CD4-positive, alpha-beta T cell (primary cell): ENCODE measurements at regions not wholly inside any gene's neighbourhood (a gene's known extent, or its start where the extent isn't known, plus 50 kb on each side); places are given as distances from the start of the nearest gene placed in this dataset.

Experiments used
- ATAC-seq: fragments of 200-7000 bp; cut with Tn5 transposase; one replicate; pipeline ENCODE4 v1.10.0; 2022; ENCODE audit warnings: mild to moderate bottlenecking; ENCODE audit not compliant: poor library complexity
- CTCF ChIA-PET: fragments of 350-600 bp; sonication (Branson Sonifier 250); formaldehyde crosslinking; loops from one replicate; lab custom pipeline; 2021; ENCODE audit warnings: antibody characterized with exemption, inconsistent platforms; lab: Charles Lee
- POLR2A ChIA-PET: fragments of 350-600 bp; sonication (Branson Sonifier 250); formaldehyde crosslinking; loops from one replicate; lab custom pipeline; 2021; ENCODE audit warnings: antibody characterized with exemption, inconsistent platforms; lab: Charles Lee
- DNase-seq, 14 experiments: peaks; one replicate each; pipeline ENCODE4 v3.0.0-alpha.2; 2013 to 2020; ENCODE audit warnings: mixed read lengths in 2 of 14
- H3K27ac ChIP-seq, 2 donors: one replicate each; pipeline versions ENCODE4 v1.5.1 to v1.7.0; 2013; ENCODE audit warnings: low read length in 2 of 2, low read depth in 1 of 2, mild to moderate bottlenecking in 1 of 2
- H3K27me3 ChIP-seq, 2 experiments: 1 replicate in 1 of 2; 2 replicates in 1 of 2; pipeline versions ENCODE4 v1.6.1 to v1.7.0; 2013; ENCODE audit warnings: low read length in 2 of 2, control low read depth in 1 of 2, mild to moderate bottlenecking in 1 of 2, moderate library complexity in 1 of 2; ENCODE audit not compliant: insufficient read depth in 2 of 2, control insufficient read depth in 1 of 2
- H3K36me3 ChIP-seq: one replicate; pipeline ENCODE4 v1.6.1; 2013; ENCODE audit warnings: low read length, control low read depth; ENCODE audit not compliant: insufficient read depth
- H3K4me1 ChIP-seq: one replicate; pipeline ENCODE4 v1.6.1; 2013; ENCODE audit warnings: low read length, control low read depth; ENCODE audit not compliant: insufficient read depth
- H3K4me3 ChIP-seq: one replicate; pipeline ENCODE4 v1.5.1; 2013; ENCODE audit warnings: mild to moderate bottlenecking, low read length, moderate library complexity
- H3K9me3 ChIP-seq, 2 experiments: 1 replicate in 1 of 2; 2 replicates in 1 of 2; pipeline versions ENCODE4 v1.6.1 to v1.7.0; 2013; ENCODE audit warnings: low read length in 2 of 2, mild to moderate bottlenecking in 2 of 2, control low read depth in 1 of 2, moderate library complexity in 1 of 2; ENCODE audit not compliant: control insufficient read depth in 1 of 2, insufficient read depth in 1 of 2
- H3K27ac Mint-ChIP-seq: one replicate; pipeline ENCODE4 v1.8.0; 2020; ENCODE audit warnings: mixed read lengths
- H3K27me3 Mint-ChIP-seq: one replicate; pipeline ENCODE4 v1.8.0; 2021; ENCODE audit warnings: mixed read lengths
- H3K36me3 Mint-ChIP-seq: one replicate; pipeline ENCODE4 v1.8.0; 2021; ENCODE audit warnings: low read depth, mixed read lengths
- H3K4me1 Mint-ChIP-seq: one replicate; pipeline ENCODE4 v1.8.0; 2021; ENCODE audit warnings: low read depth, mixed read lengths
- H3K4me3 Mint-ChIP-seq: one replicate; pipeline ENCODE4 v1.8.0; 2020; ENCODE audit warnings: mild to moderate bottlenecking, mixed read lengths
- H3K9me3 Mint-ChIP-seq: one replicate; pipeline ENCODE4 v1.8.0; 2020; ENCODE audit warnings: mixed read lengths
- intact Hi-C, 2 experiments: fragments of 100-400 bp; cut with DNase I in 1 of 2; cut with micrococcal nuclease in 1 of 2; formaldehyde crosslinking; loops; one replicate each; pipeline versions ENCODE4 v1.15.1 to v1.9.0; 2023 to 2025; cut with DNase I, micrococcal nuclease
- TF ChIP-seq, protein P1 (sequence below): fragments of 200-600 bp; IDR thresholded peaks from one replicate; pipeline ENCODE4 v1.8.0; 2022; ENCODE audit warnings: antibody characterized with exemption, mild to moderate bottlenecking

DNA sequence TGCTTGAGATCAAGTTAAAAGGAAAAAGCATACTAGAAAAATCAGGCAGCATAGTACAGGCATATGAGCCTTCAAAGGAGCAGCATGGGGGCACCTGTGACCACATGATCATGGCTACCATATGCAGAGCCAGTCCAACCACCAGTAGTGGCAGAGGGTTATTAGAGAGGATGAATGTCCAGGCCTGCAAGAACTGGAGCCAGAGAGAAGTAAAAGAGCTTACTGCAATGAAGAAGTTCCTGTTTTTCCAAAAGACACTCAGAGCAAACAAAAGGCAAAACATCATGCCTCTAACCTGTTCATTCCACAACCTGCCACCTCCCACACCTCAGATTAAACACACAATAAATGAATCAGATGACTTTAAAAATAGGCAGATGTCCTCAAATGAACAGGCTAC is 99.6 kb upstream of the NAMPT start:
- ATAC-seq (no peak), DNase-seq (no peak)
- Mint-ChIP-seq H3K27ac (no peak overlapping the region), H3K4me3 (no peak overlapping the region), H3K9me3 (no peaks in the 10 kb centered on the region), H3K27me3 (no peaks in the 10 kb centered on the region), H3K36me3 (no peaks in the 10 kb centered on the region), H3K4me1 (no peaks in the 10 kb centered on the region)
- Histone ChIP-seq H3K27ac (no peak overlapping the region), H3K4me3 (no peak overlapping the region), H3K36me3 (no peaks in the 10 kb centered on the region), H3K4me1 (no peaks in the 10 kb centered on the region), H3K27me3 (peaks cover 0 to 5% of the 10 kb centered on the region in 2 experiments), H3K9me3 (no peaks in the 10 kb centered on the region)
- TF ChIP-seq, protein P1, sequence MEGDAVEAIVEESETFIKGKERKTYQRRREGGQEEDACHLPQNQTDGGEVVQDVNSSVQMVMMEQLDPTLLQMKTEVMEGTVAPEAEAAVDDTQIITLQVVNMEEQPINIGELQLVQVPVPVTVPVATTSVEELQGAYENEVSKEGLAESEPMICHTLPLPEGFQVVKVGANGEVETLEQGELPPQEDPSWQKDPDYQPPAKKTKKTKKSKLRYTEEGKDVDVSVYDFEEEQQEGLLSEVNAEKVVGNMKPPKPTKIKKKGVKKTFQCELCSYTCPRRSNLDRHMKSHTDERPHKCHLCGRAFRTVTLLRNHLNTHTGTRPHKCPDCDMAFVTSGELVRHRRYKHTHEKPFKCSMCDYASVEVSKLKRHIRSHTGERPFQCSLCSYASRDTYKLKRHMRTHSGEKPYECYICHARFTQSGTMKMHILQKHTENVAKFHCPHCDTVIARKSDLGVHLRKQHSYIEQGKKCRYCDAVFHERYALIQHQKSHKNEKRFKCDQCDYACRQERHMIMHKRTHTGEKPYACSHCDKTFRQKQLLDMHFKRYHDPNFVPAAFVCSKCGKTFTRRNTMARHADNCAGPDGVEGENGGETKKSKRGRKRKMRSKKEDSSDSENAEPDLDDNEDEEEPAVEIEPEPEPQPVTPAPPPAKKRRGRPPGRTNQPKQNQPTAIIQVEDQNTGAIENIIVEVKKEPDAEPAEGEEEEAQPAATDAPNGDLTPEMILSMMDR = no peak
- intact Hi-C loops = no loop called here
- POLR2A ChIA-PET = no interaction called here
- CTCF ChIA-PET = no interaction called here

DNA sequence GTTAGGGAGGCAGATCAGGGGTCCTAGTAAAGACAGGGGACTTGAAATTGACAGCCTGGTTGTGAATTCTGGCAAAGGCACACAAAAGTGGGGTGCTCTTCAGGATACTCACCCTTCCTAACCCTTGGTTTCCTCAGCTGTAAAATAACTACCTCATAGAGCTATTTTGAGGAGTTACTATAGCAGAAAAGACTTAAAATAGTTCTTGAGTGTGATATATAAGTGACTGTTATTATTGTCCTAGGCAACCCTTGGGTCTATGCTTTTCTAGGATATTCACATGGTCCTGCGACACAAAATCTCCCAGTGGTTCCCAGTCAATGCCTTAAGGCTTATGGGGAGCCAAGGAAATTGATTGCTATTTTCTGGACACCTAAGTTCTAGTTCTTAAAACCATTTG is 98.1 kb upstream of the NAMPT start:
- H3K36me3 ChIP-seq = no peaks in the 10 kb centered on the region
- TF ChIP-seq, protein P1 = no peak
- ChIA-PET CTCF (no interaction called here), POLR2A (no interaction called here)
- H3K4me1 Mint-ChIP-seq = no peaks in the 10 kb centered on the region
- no peaks in the 10 kb centered on the region for H3K9me3 ChIP-seq
- DNase-seq (no peak), ATAC-seq (no peak)
- no peak overlapping the region for H3K27ac ChIP-seq
- no peak overlapping the region for H3K4me3 Mint-ChIP-seq
- H3K27me3 Mint-ChIP-seq = no peaks in the 10 kb centered on the region
- no peaks in the 10 kb centered on the region for H3K36me3 Mint-ChIP-seq
- no peak overlapping the region for H3K27ac Mint-ChIP-seq
- intact Hi-C loops = no loop called here
- H3K9me3 Mint-ChIP-seq = no peaks in the 10 kb centered on the region
- H3K27me3 ChIP-seq = peaks cover 0 to 5% of the 10 kb centered on the region in 2 experiments
- no peak overlapping the region for H3K4me3 ChIP-seq
- H3K4me1 ChIP-seq = no peaks in the 10 kb centered on the region

DNA sequence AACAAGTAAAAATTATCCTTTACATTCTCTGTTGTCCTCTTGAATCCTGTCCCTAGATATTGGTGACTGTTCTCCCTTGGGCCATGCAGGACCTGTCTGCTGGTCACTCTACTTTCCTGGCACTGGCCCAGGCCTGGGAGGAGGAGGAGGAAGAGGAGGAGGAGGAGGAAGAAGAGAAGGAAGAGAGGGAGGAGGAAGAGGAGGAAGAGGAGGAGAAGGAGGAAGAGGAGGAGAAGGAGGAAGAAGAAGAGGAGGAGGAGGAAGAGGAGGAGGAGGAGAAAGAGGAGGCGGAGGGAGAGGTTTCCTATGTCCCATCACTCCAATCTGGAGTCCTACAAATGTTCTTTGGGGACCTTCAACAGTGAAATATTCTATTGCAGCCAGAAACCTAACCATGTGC is 97.3 kb upstream of the NAMPT start:
- intact Hi-C loops = no loop called here
- Mint-ChIP-seq H3K9me3 (no peaks in the 10 kb centered on the region), H3K27me3 (no peaks in the 10 kb centered on the region), H3K4me1 (no peaks in the 10 kb centered on the region), H3K36me3 (no peaks in the 10 kb centered on the region), H3K27ac (no peak overlapping the region), H3K4me3 (no peak overlapping the region)
- CTCF ChIA-PET = no interaction called here
- TF ChIP-seq, protein P1 = no peak
- Histone ChIP-seq H3K4me1 (no peaks in the 10 kb centered on the region), H3K27me3 (peaks cover 0 to 5% of the 10 kb centered on the region in 2 experiments), H3K27ac (no peak overlapping the region), H3K9me3 (no peaks in the 10 kb centered on the region), H3K36me3 (no peaks in the 10 kb centered on the region), H3K4me3 (no peak overlapping the region)
- ATAC-seq (no peak), DNase-seq (no peak)
- POLR2A ChIA-PET = no interaction called here
